K562 (cell line): ENCODE measurements at regions not wholly inside any gene's neighbourhood (a gene's known extent, or its start where the extent isn't known, plus 50 kb on each side); places are given as distances from the start of the nearest gene placed in this dataset.

Experiments used
- ATAC-seq: fragments of 200-7000 bp; cut with Tn5 transposase; 3 replicates; pipeline ENCODE4 v1.9.1; 2020; ENCODE audit warnings: moderate library complexity
- BruUV-seq: library from RNA; stranded (reverse); fragments of 400-500 nt; replicated peaks from 2 replicates; lab custom pipeline; 2021; lab: Mats Ljungman, UMichigan
- CTCF ChIA-PET: fragments of 300-600 bp; formaldehyde crosslinking; extraction: SDS; loops from one replicate; lab custom pipeline; 2021; ENCODE audit warnings: low intra/inter-chr PET ratio; lab: Yijun Ruan, JAX
- POLR2A ChIA-PET: fragments of 300-600, 350-650 bp; sonication (Branson Sonifier 250); formaldehyde crosslinking; extraction: SDS; loops from one replicate; lab custom pipeline; 2021; ENCODE audit warnings: antibody characterized with exemption, inconsistent platforms; lab: Yijun Ruan, JAX
- DNase-seq, 4 experiments: peaks; one replicate each; pipeline versions ENCODE4 v3.0.0 to v3.0.0-alpha.2; 2011 to 2018; ENCODE audit warnings: low spot score in 3 of 4, mixed read lengths in 3 of 4; ENCODE audit errors: extremely low read depth in 1 of 4
- FAIRE-seq: peaks from 2 replicates; lab custom pipeline; 2011; peaks lifted over from hg19 to GRCh38; lab: Jason Lieb, UNC
- H2AFZ ChIP-seq: 2 replicates; pipeline ENCODE4 v1.6.0; 2011; ENCODE audit warnings: low read depth, low read length, control low read depth, inconsistent platforms
- H3K27ac ChIP-seq: fragments of 200-600 bp; 3 replicates; pipeline ENCODE4 v1.8.0; 2011; ENCODE audit warnings: low read depth, mild to moderate bottlenecking, control low read depth, inconsistent platforms, low read length, moderate library complexity, mixed read lengths; ENCODE audit errors: extremely low read depth
- H3K27me3 ChIP-seq, 2 experiments: fragments of 300-600 bp in 1 of 2; 2 replicates in 1 of 2; 3 replicates in 1 of 2; pipeline versions ENCODE4 v1.6.0 to v1.8.0; 2011; ENCODE audit warnings: inconsistent platforms in 2 of 2, low read length in 2 of 2, mild to moderate bottlenecking in 1 of 2, mixed read lengths in 1 of 2, moderate library complexity in 1 of 2; ENCODE audit not compliant: control insufficient read depth in 2 of 2, insufficient read depth in 2 of 2
- H3K36me3 ChIP-seq: fragments of 300-600 bp; 3 replicates; pipeline ENCODE4 v1.8.0; 2011; ENCODE audit warnings: mild to moderate bottlenecking, low read length, inconsistent platforms; ENCODE audit not compliant: control insufficient read depth, insufficient read depth
- H3K4me1 ChIP-seq, 2 experiments: fragments of 200-600 bp in 1 of 2; replicated peaks in 1 of 2; 2 replicates in 1 of 2; 3 replicates in 1 of 2; pipeline versions ENCODE4 v1.5.1 to v1.8.0; 2011; ENCODE audit warnings: inconsistent platforms in 2 of 2, low read length in 2 of 2, mild to moderate bottlenecking in 1 of 2, mixed read lengths in 1 of 2, moderate library complexity in 1 of 2; ENCODE audit not compliant: control insufficient read depth in 2 of 2, insufficient read depth in 2 of 2
- H3K4me2 ChIP-seq: 2 replicates; pipeline ENCODE4 v1.6.1; 2011; ENCODE audit warnings: low read length, control low read depth, inconsistent platforms, mixed read lengths; ENCODE audit not compliant: insufficient read depth
- H3K4me3 ChIP-seq: fragments of 200-600 bp; sonication (generic), shearing (Covaris generic); 2 replicates; pipeline ENCODE4 v1.5.1; 2016; ENCODE audit warnings: control low read depth, inconsistent platforms
- H3K79me2 ChIP-seq: fragments of 200-600 bp; 3 replicates; pipeline ENCODE4 v1.8.0; 2011; ENCODE audit warnings: low read length, inconsistent platforms; ENCODE audit not compliant: control insufficient read depth, insufficient read depth
- H3K9ac ChIP-seq, 2 experiments: 2 replicates each; pipeline versions ENCODE4 v1.6.0 to v1.6.1; 2011; ENCODE audit warnings: low read depth in 2 of 2, low read length in 2 of 2, control low read depth in 1 of 2, inconsistent platforms in 1 of 2, mild to moderate bottlenecking in 1 of 2, mixed read lengths in 1 of 2; ENCODE audit not compliant: insufficient read depth in 1 of 2
- H3K9me1 ChIP-seq: one replicate; pipeline ENCODE4 v1.6.0; 2011; ENCODE audit warnings: inconsistent platforms, mild to moderate bottlenecking, low read length, moderate library complexity; ENCODE audit not compliant: control insufficient read depth, insufficient read depth
- H3K9me3 ChIP-seq: replicated peaks from 2 replicates; pipeline ENCODE4 v1.5.1; 2011; ENCODE audit warnings: low read depth, low read length, inconsistent platforms; ENCODE audit not compliant: control insufficient read depth, insufficient read depth
- H4K20me1 ChIP-seq: replicated peaks from 2 replicates; pipeline ENCODE4 v1.6.1; 2011; ENCODE audit warnings: low read length, inconsistent platforms, mixed read lengths; ENCODE audit not compliant: control insufficient read depth, insufficient read depth
- ATF1 ChIP-seq, 2 experiments: fragments of 450-650 bp in 1 of 2; IDR thresholded peaks; 2 replicates each; pipeline ENCODE4 v1.6.1; 2016; ENCODE audit warnings: missing compliant biosample characterization in 1 of 2, missing genetic modification characterization in 1 of 2
- CCNT2 ChIP-seq: IDR thresholded peaks from 2 replicates; pipeline ENCODE4 v1.6.1; 2011; ENCODE audit warnings: borderline replicate concordance, low read depth, mild to moderate bottlenecking, moderate library complexity, mixed read lengths, low read length; ENCODE audit not compliant: insufficient read length; ENCODE audit errors: extremely low read depth
- FOXK2 ChIP-seq, 2 experiments: fragments of 450-650 bp; IDR thresholded peaks in 1 of 2; conservative IDR thresholded peaks in 1 of 2; 2 replicates each; pipeline ENCODE4 v1.6.1; 2016; ENCODE audit warnings: low read depth in 2 of 2, mild to moderate bottlenecking in 1 of 2
- MEIS2 ChIP-seq: fragments of 450-650 bp; IDR thresholded peaks from 2 replicates; pipeline ENCODE4 v1.6.1; 2014; ENCODE audit warnings: mild to moderate bottlenecking; ENCODE audit not compliant: partially characterized antibody
- NCOA6 ChIP-seq: fragments of 450-650 bp; IDR thresholded peaks from 2 replicates; pipeline ENCODE4 v1.6.1; 2017; ENCODE audit warnings: mild to moderate bottlenecking
- NCOR1 ChIP-seq: fragments of 450-650 bp; IDR thresholded peaks from 2 replicates; pipeline ENCODE4 v1.6.1; 2016; ENCODE audit warnings: mild to moderate bottlenecking, moderate library complexity
- PHB ChIP-seq: fragments of 250-450 bp; sonication (Bioruptor Pico); IDR thresholded peaks from 2 replicates; pipeline ENCODE4 v1.5.0; 2021
- SMARCB1 ChIP-seq: IDR thresholded peaks from 2 replicates; pipeline ENCODE4 v1.6.1; 2011; ENCODE audit warnings: improper control_type of control experiment, low read depth; ENCODE audit not compliant: insufficient read length
- ZNF224 ChIP-seq: sonication (generic); formaldehyde crosslinking; IDR thresholded peaks from 2 replicates; pipeline ENCODE4 v1.8.0; 2022; ENCODE audit warnings: mild to moderate bottlenecking, missing genetic modification reagents
- ZNF354B ChIP-seq: fragments of 250-450 bp; sonication (Bioruptor Pico); IDR thresholded peaks from 2 replicates; pipeline ENCODE4 v1.4.0; 2020
- WGBS: fragments of 100-300 bp; shearing (Covaris generic); methylation state at CpG from one replicate; pipeline ENCODE4 v1.1.6; 2016; ENCODE audit warnings: low coverage, mixed read lengths; ENCODE audit not compliant: insufficient coverage; ENCODE audit errors: missing lambda C conversion rate; 5-methylcytosine and 5-hydroxymethylcytosine counted together
- in situ Hi-C: fragments of 300-500 bp; cut with MboI; formaldehyde crosslinking; loops from 4 replicates; pipeline ENCODE4 v1.15.0; 2018; ENCODE audit warnings: inconsistent platforms, mixed read lengths
- intact Hi-C: fragments of 100-400 bp; cut with micrococcal nuclease; formaldehyde crosslinking; loops from 2 replicates; pipeline ENCODE4 v1.14.2; 2022
- TF ChIP-seq, protein P1 (sequence below): fragments of 450-650 bp; formaldehyde crosslinking; IDR thresholded peaks from 2 replicates; pipeline ENCODE4 v1.4.0; 2022; ENCODE audit warnings: missing genetic modification characterization
- TF ChIP-seq, protein P2 (sequence below): sonication (generic); formaldehyde crosslinking; IDR thresholded peaks from 2 replicates; pipeline ENCODE4 v1.8.0; 2022; ENCODE audit warnings: mild to moderate bottlenecking, low read depth, missing genetic modification reagents
- TF ChIP-seq, protein P3 (sequence below): fragments of 250-450 bp; sonication (Bioruptor Pico); IDR thresholded peaks from 2 replicates; pipeline ENCODE4 v1.5.0; 2022; ENCODE audit warnings: mild to moderate bottlenecking

DNA sequence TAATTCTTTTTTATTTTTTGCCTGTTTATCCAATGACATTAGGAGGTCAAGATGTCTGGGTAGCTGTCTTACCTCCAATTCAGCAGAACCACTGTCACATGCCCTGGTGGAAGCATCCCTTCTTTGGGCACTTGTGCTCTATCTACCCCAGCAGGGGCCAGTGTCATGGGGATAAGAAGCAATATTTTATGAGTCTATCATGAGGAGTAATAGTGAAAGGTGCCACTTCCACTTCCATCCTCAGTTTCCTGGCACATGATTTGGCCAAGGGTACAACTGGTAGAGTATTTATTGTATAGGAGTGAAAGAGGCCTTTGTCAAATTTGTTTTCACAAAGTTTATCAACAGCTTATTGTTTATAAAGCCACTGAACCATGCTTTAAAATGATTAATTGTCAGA is 112.5 kb downstream of the CCDC71L start:
- no peaks in the 10 kb centered on the region for H4K20me1 ChIP-seq
- H3K79me2 ChIP-seq, result no peaks in the 10 kb centered on the region
- CTCF ChIA-PET, result no interaction called here
- H3K9ac ChIP-seq, result no peak overlapping the region
- H3K9me3 ChIP-seq, result no peaks in the 10 kb centered on the region
- no peaks in the 10 kb centered on the region for H3K9me1 ChIP-seq
- H3K4me1 ChIP-seq, result peaks cover 2 to 30% of the 10 kb centered on the region in 2 experiments; a peak in 4 of 5 replicates
- no TSS peak for BruUV-seq
- in situ Hi-C loops, result no loop called here
- DNase-seq (no peak), ATAC-seq (no peak), FAIRE-seq (no peak)
- POLR2A ChIA-PET, result interaction anchor here (0.6 to 1.7 kb wide), 4 partner anchors 8 to 264 kb away, joined by 3 to 5 read pairs (median 4); partner anchors contain the start of gene NAMPT
- no peak overlapping the region for H3K4me2 ChIP-seq
- intact Hi-C loops, result no loop called here
- no peak overlapping the region for H2AFZ ChIP-seq
- TF ChIP-seq PHB (CRISPR knock-in tag), result no peak
- no peak for TF ChIP-seq CCNT2
- no peak for TF ChIP-seq SMARCB1
- TF ChIP-seq NCOA6, result no peak
- H3K27me3 ChIP-seq, result no peaks in the 10 kb centered on the region
- H3K36me3 ChIP-seq, result no peaks in the 10 kb centered on the region
- no peak overlapping the region for H3K27ac ChIP-seq
- H3K4me3 ChIP-seq, result no peak overlapping the region

DNA sequence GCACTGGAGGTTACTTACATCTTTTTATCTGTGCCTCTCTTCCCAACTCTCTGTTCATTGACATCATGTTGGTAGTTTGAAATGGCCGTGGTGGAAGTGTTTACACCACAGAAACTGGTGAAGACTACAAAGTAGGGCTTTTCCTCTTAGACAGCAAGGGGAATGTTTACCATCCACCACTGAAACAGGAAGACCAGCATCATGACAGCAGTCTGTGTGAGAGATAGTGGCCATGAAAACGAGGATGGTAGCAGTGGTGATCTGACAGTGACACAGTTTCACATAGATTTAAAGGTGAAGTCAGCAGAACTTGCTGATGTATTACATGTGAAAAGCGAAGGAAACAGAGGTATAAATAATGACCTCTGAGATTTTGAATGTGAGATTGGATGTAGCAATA is 115.7 kb downstream of the CCDC71L start:
- Histone ChIP-seq H3K4me2 (no peak overlapping the region; the same call in 1 of the 2 replicates), H3K9ac (no peak overlapping the region), H3K36me3 (no peaks in the 10 kb centered on the region), H2AFZ (peak overlapping the region; percentile 81), H3K79me2 (no peaks in the 10 kb centered on the region), H3K9me3 (no peaks in the 10 kb centered on the region), H4K20me1 (no peaks in the 10 kb centered on the region), H3K4me3 (no peak overlapping the region), H3K27me3 (no peaks in the 10 kb centered on the region), H3K4me1 (peaks cover 0 to 22% of the 10 kb centered on the region in 2 experiments; a peak in 2 of 5 replicates), H3K9me1 (no peaks in the 10 kb centered on the region), H3K27ac (no peak overlapping the region)
- FAIRE-seq (peak; percentile 46), ATAC-seq (no peak), DNase-seq (peak in 1 of 4 experiments; percentile 32)
- no TSS peak for BruUV-seq
- ChIA-PET POLR2A (interaction anchor here (1.4 kb wide), 1 partner anchor 113 kb away, joined by 3 read pairs; no protein-coding TSS in a partner anchor), CTCF (no interaction called here)
- intact Hi-C loops, result no loop called here
- 31% methylated on average over 3 of the region's 3 CpGs for WGBS
- in situ Hi-C loops, result no loop called here
- TF ChIP-seq, protein P1, sequence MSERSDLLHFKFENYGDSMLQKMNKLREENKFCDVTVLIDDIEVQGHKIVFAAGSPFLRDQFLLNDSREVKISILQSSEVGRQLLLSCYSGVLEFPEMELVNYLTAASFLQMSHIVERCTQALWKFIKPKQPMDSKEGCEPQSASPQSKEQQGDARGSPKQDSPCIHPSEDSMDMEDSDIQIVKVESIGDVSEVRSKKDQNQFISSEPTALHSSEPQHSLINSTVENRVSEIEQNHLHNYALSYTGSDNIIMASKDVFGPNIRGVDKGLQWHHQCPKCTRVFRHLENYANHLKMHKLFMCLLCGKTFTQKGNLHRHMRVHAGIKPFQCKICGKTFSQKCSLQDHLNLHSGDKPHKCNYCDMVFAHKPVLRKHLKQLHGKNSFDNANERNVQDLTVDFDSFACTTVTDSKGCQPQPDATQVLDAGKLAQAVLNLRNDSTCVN, result no peak
- peak; percentile 26 for TF ChIP-seq MEIS2
- TF ChIP-seq ATF1 (CRISPR knock-in tag; IDR thresholded peaks at IDR 0.05), result no peak
- 0 out of 2 replicates have a peak, but pooled peaks have one; percentile 11 for TF ChIP-seq ATF1 (tag; IDR thresholded peaks at IDR 0.05)
- peak; percentile 33; the same call in 1 of the 2 replicates for TF ChIP-seq NCOR1
- TF ChIP-seq, protein P2, sequence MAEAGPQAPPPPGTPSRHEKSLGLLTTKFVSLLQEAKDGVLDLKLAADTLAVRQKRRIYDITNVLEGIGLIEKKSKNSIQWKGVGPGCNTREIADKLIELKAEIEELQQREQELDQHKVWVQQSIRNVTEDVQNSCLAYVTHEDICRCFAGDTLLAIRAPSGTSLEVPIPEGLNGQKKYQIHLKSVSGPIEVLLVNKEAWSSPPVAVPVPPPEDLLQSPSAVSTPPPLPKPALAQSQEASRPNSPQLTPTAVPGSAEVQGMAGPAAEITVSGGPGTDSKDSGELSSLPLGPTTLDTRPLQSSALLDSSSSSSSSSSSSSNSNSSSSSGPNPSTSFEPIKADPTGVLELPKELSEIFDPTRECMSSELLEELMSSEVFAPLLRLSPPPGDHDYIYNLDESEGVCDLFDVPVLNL (CRISPR knock-in tag), result no peak
- no peak for TF ChIP-seq ZNF354B (CRISPR knock-in tag)
- TF ChIP-seq ZNF224 (CRISPR knock-in tag), result no peak
- TF ChIP-seq, protein P3, sequence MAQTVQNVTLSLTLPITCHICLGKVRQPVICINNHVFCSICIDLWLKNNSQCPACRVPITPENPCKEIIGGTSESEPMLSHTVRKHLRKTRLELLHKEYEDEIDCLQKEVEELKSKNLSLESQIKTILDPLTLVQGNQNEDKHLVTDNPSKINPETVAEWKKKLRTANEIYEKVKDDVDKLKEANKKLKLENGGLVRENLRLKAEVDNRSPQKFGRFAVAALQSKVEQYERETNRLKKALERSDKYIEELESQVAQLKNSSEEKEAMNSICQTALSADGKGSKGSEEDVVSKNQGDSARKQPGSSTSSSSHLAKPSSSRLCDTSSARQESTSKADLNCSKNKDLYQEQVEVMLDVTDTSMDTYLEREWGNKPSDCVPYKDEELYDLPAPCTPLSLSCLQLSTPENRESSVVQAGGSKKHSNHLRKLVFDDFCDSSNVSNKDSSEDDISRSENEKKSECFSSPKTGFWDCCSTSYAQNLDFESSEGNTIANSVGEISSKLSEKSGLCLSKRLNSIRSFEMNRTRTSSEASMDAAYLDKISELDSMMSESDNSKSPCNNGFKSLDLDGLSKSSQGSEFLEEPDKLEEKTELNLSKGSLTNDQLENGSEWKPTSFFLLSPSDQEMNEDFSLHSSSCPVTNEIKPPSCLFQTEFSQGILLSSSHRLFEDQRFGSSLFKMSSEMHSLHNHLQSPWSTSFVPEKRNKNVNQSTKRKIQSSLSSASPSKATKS, result no peak
- TF ChIP-seq FOXK2 (conservative IDR thresholded peaks at IDR 0.05 in 1 of 2, IDR thresholded peaks at IDR 0.05 in 1 of 2; ENCODE audit: low read depth in 2 of 2), result 0 out of 4 replicates have a peak, but pooled peaks of 1 of the 2 experiments have one; percentile 26
